ENCODE measurements at regions not wholly inside any gene's neighbourhood (a gene's known extent, or its start where the extent isn't known, plus 50 kb on each side); places are given as distances from the start of the nearest gene placed in this dataset.

GRCh38 chr3:152547153-152547552, 278.4 kb downstream of the MBNL1 start:
- H3K27me3 ChIP-seq (ENCODE audit: control insufficient read depth, insufficient read depth, low read length) = no peaks in the 10 kb centered on the region
- no peak overlapping the region for H3K4me3 ChIP-seq (ENCODE audit: low read depth, low read length)
- TF ChIP-seq CTCF (IDR thresholded peaks at IDR 0.05; ENCODE audit: insufficient read depth, low read length, severe bottlenecking) = no peak
- no peaks in the 10 kb centered on the region for H3K36me3 ChIP-seq (ENCODE audit: control insufficient read depth, insufficient read depth, low read length)
- FAIRE-seq = no peak
- DNase-seq (ENCODE audit: low read depth) = no peak

GRCh38 chr3:152549263-152549662, 280.5 kb downstream of the MBNL1 start:
- FAIRE-seq (no peak), DNase-seq (ENCODE audit: low read depth) (no peak)
- TF ChIP-seq CTCF (IDR thresholded peaks at IDR 0.05; ENCODE audit: insufficient read depth, low read length, severe bottlenecking) = no peak
- Histone ChIP-seq H3K27me3 (ENCODE audit: control insufficient read depth, insufficient read depth, low read length) (no peaks in the 10 kb centered on the region), H3K36me3 (ENCODE audit: control insufficient read depth, insufficient read depth, low read length) (no peaks in the 10 kb centered on the region), H3K4me3 (ENCODE audit: low read depth, low read length) (no peak overlapping the region)

GRCh38 chr3:152550284-152550683, 281.6 kb downstream of the MBNL1 start:
- Histone ChIP-seq H3K27me3 (ENCODE audit: control insufficient read depth, insufficient read depth, low read length) (no peaks in the 10 kb centered on the region), H3K36me3 (ENCODE audit: control insufficient read depth, insufficient read depth, low read length) (no peaks in the 10 kb centered on the region), H3K4me3 (ENCODE audit: low read depth, low read length) (no peak overlapping the region)
- FAIRE-seq (no peak), DNase-seq (ENCODE audit: low read depth) (no peak)
- TF ChIP-seq CTCF (IDR thresholded peaks at IDR 0.05; ENCODE audit: insufficient read depth, low read length, severe bottlenecking) = no peak

GRCh38 chr3:152554980-152555379, 280.0 kb upstream of the P2RY1 start:
- no peak for TF ChIP-seq CTCF (IDR thresholded peaks at IDR 0.05; ENCODE audit: insufficient read depth, low read length, severe bottlenecking)
- H3K36me3 ChIP-seq (ENCODE audit: control insufficient read depth, insufficient read depth, low read length) = no peaks in the 10 kb centered on the region
- no peak overlapping the region for H3K4me3 ChIP-seq (ENCODE audit: low read depth, low read length)
- no peaks in the 10 kb centered on the region for H3K27me3 ChIP-seq (ENCODE audit: control insufficient read depth, insufficient read depth, low read length)
- DNase-seq (ENCODE audit: low read depth) (no peak), FAIRE-seq (no peak)

- Histone ChIP-seq H3K27me3 (ENCODE audit: control insufficient read depth, insufficient read depth, low read length) (no peaks in the 10 kb centered on the region), H3K4me3 (ENCODE audit: low read depth, low read length) (no peak overlapping the region), H3K36me3 (ENCODE audit: control insufficient read depth, insufficient read depth, low read length) (no peaks in the 10 kb centered on the region)
- DNase-seq (ENCODE audit: low read depth) = no peak
- FAIRE-seq = no peak
- no peak for TF ChIP-seq CTCF (IDR thresholded peaks at IDR 0.05; ENCODE audit: insufficient read depth, low read length, severe bottlenecking)
Observed at GRCh38 chr3:152555666-152556291, 279.2 kb upstream of the P2RY1 start.

- TF ChIP-seq CTCF (IDR thresholded peaks at IDR 0.05; ENCODE audit: insufficient read depth, low read length, severe bottlenecking) = no peak
- DNase-seq (ENCODE audit: low read depth) (peak; percentile 64), FAIRE-seq (no peak)
Observed at GRCh38 chr3:152556731-152557254, 278.1 kb upstream of the P2RY1 start.

More at GRCh38 chr3:152556731-152557254, 278.1 kb upstream of the P2RY1 start:
- Histone ChIP-seq H3K4me3 (ENCODE audit: low read depth, low read length) (no peak overlapping the region), H3K36me3 (ENCODE audit: control insufficient read depth, insufficient read depth, low read length) (no peaks in the 10 kb centered on the region), H3K27me3 (ENCODE audit: control insufficient read depth, insufficient read depth, low read length) (no peaks in the 10 kb centered on the region)

Data from bronchial epithelial cell (primary cell).